GM12892 (cell line): ENCODE measurements at regions not wholly inside any gene's neighbourhood (a gene's known extent, or its start where the extent isn't known, plus 50 kb on each side); places are given as distances from the start of the nearest gene placed in this dataset.

Source experiments
- POLR2A ChIP-seq: IDR thresholded peaks from 2 replicates; pipeline ENCODE4 v1.6.1; 2011; ENCODE audit warnings: low read depth, low read length, control low read depth
- POLR2AphosphoS5 ChIP-seq: IDR thresholded peaks from 2 replicates; pipeline ENCODE4 v1.6.1; 2011; ENCODE audit warnings: low read depth, low read length, control low read depth
- TAF1 ChIP-seq: IDR thresholded peaks from 2 replicates; pipeline ENCODE4 v1.6.1; 2011; ENCODE audit warnings: low read depth, mild to moderate bottlenecking, control low read depth, low read length, borderline replicate concordance

GRCh38 chr18:73940721-73941120, 206.9 kb downstream of the FBXO15 start:
- TF ChIP-seq POLR2A (no peak), POLR2AphosphoS5 (no peak), TAF1 (no peak)
